GM23338 (cell line): ENCODE measurements at regions not wholly inside any gene's neighbourhood (a gene's known extent, or its start where the extent isn't known, plus 50 kb on each side); places are given as distances from the start of the nearest gene placed in this dataset.

Experiments used
- CREB1 ChIP-seq: fragments of 250-450 bp; sonication (Bioruptor Pico); IDR thresholded peaks from 2 replicates; pipeline ENCODE4 v1.5.0; 2020; ENCODE audit warnings: low read depth, mild to moderate bottlenecking, moderate library complexity
- CTCF ChIP-seq, 2 experiments: fragments of 200-600 bp in 1 of 2; sonication (generic) in 1 of 2; conservative IDR thresholded peaks; 2 replicates each; pipeline versions ENCODE4 v1.5.1 to v1.6.1; 2016 to 2017; ENCODE audit warnings: antibody characterized with exemption in 2 of 2, low read depth in 2 of 2, mild to moderate bottlenecking in 2 of 2, moderate library complexity in 1 of 2
- ETS1 ChIP-seq: IDR thresholded peaks from 2 replicates; pipeline ENCODE4 v1.6.1; 2016; ENCODE audit warnings: antibody characterized with exemption
- EZH2 ChIP-seq: fragments of 200-600 bp; sonication (generic); IDR thresholded peaks from one replicate; pipeline ENCODE4 v1.8.0; 2017; ENCODE audit warnings: antibody characterized with exemption, mild to moderate bottlenecking, low read depth; ENCODE audit not compliant: unreplicated experiment
- EZH2phosphoT487 ChIP-seq: fragments of 200-600 bp; sonication (generic); IDR thresholded peaks from one replicate; pipeline ENCODE4 v1.8.1; 2018; ENCODE audit warnings: antibody characterized with exemption; ENCODE audit not compliant: unreplicated experiment
- JUNB ChIP-seq: IDR thresholded peaks from one replicate; pipeline ENCODE4 v1.6.1; 2016; ENCODE audit warnings: antibody characterized with exemption; ENCODE audit not compliant: unreplicated experiment
- NANOG ChIP-seq: IDR thresholded peaks from 2 replicates; pipeline ENCODE4 v1.6.1; 2016; ENCODE audit warnings: antibody characterized with exemption, borderline replicate concordance
- POLR2AphosphoS5 ChIP-seq: IDR thresholded peaks from 2 replicates; pipeline ENCODE4 v1.6.1; 2016; ENCODE audit warnings: antibody characterized with exemption, low read depth
- REST ChIP-seq: IDR thresholded peaks from one replicate; pipeline ENCODE4 v1.6.1; 2018; ENCODE audit warnings: antibody characterized with exemption; ENCODE audit not compliant: unreplicated experiment
- STAT1 ChIP-seq: IDR thresholded peaks from one replicate; pipeline ENCODE4 v1.6.1; 2016; ENCODE audit warnings: antibody characterized with exemption; ENCODE audit not compliant: unreplicated experiment
- ZNF114 ChIP-seq: fragments of 250-450 bp; sonication (Bioruptor Pico); IDR thresholded peaks from 2 replicates; pipeline ENCODE4 v1.5.0; 2020; ENCODE audit warnings: mild to moderate bottlenecking, moderate library complexity
- ZNF462 ChIP-seq: fragments of 250-450 bp; sonication (Bioruptor Pico); IDR thresholded peaks from 2 replicates; pipeline ENCODE4 v1.5.0; 2020; ENCODE audit warnings: mild to moderate bottlenecking, moderate library complexity

- TF ChIP-seq CTCF (conservative IDR thresholded peaks at IDR 0.05; ENCODE audit: low read depth in 2 of 2) (no peak), EZH2phosphoT487 (no peak), JUNB (no peak), EZH2 (no peak), CREB1 (no peak), POLR2AphosphoS5 (no peak), ZNF462 (no peak), ZNF114 (CRISPR knock-in tag) (no peak), REST (no peak), NANOG (no peak), ETS1 (no peak), STAT1 (no peak)
Measured at GRCh38 chr12:131372706-131373195, 338.1 kb upstream of the SFSWAP start.
